GM12874 (cell line): ENCODE measurements at regions not wholly inside any gene's neighbourhood (a gene's known extent, or its start where the extent isn't known, plus 50 kb on each side); places are given as distances from the start of the nearest gene placed in this dataset.

Experiments
- CTCF ChIP-seq: IDR thresholded peaks from 2 replicates; pipeline ENCODE4 v1.5.1; 2011; ENCODE audit warnings: low read depth, mild to moderate bottlenecking, control low read depth, low read length, moderate library complexity; ENCODE audit not compliant: insufficient read depth

- no peak for TF ChIP-seq CTCF
These were observed 272.5 kb downstream of the SYK start for GRCh38 chr9:91073811-91074771.

DNA sequence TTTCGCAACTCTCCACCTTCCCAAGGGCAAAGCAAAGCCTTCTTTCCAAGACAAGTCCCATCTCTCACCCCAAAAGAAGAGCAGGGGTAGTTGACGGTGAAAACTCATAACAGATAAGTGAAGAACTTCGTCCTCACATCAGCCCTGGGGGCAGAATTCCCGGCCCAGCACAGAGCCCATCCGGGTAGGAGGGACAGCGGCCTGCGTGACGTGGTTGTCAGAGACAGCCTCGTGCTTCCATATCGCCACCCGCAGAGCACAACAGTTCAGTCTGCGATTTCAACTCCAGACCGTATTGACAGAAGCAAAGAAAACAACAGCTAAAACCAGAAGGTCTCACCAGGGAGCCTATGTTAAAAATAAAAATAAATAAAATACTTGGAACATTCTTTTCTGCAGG, 273.2 kb downstream of the SYK start:
- TF ChIP-seq CTCF: no peak

DNA sequence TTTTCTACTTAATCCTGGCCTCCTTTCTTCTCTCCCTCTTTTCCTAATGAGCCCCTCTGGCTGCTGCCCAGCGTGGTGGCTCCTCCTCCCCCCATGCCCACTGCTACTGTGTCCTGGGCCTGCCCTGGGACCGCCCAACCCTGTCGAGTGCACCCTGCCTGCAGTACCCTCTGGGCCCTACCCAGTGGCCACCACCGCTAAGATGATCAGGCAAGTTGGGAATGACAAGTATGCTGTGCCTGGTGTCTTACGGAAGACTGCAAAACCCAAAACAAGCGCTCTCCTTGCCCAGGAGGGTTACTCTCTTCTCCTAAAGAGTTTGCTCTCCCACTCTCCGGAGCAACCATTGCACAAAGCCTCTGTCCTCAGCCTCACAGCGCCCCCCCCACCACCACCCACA, 273.7 kb downstream of the SYK start:
- no peak for TF ChIP-seq CTCF

DNA sequence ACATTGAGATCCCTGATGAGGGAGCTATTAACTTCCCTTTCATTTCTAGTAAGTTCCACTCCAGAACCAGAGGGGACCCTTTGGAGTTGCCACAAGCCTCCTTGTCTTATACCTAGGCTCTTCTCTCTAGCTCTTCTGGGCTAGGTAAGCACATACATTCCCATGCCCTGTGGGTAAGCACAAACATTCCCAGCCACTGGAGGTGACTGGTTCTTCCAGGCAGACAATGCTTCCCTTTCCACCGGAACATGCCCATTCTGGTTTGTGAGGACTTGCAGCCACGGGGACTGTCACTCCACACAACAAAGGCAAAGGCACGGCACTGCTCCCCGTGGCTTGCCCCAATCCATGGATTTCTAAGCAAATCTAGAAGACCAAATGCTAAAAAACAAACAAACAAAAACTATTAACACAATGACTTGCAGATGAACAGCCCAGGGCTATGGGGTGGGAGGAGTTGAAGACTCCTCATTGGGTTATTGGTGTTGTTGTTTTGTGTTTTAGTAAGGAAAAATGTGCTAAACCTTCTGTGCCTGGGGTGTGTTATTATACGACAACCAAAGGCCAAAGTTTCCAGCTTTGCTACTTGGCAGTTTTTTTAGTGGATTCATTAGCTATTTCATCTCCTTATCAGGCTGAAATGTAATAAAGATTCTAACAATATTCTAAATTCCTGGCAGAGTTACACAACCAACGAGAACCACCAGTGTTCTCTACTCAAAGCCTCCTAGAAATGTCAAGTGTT, 276.2 kb downstream of the SYK start:
- TF ChIP-seq CTCF: no peak

DNA sequence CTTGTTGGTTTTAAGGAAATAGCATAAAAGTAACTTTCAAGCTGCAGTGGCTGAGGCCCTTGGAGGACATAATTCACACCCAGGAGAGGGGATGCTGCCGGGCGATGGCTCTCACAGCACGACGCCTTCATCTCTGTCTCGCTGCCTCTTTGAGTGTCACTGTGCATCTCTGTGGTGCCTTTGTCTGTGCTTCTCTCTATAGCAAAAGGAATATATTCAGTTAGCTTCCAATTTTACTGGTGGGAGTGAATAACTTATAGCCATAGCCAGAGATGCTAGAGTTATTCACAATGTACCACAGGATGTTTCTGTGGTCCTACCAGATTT, 276.7 kb downstream of the SYK start:
- TF ChIP-seq CTCF: no peak

GRCh38 chr9:91082731-91083130, 279.0 kb downstream of the AUH start:
- TF ChIP-seq CTCF: no peak

- TF ChIP-seq CTCF: no peak
These were observed 276.7 kb downstream of the AUH start for GRCh38 chr9:91084896-91085516.
